ENCODE measurements at regions not wholly inside any gene's neighbourhood (a gene's known extent, or its start where the extent isn't known, plus 50 kb on each side); places are given as distances from the start of the nearest gene placed in this dataset.
"Not testable (repeated sequence)": the region's sequence is repeated elsewhere in the genome, so short reads cannot be mapped to it uniquely, and the experiment has no call there.

DNA sequence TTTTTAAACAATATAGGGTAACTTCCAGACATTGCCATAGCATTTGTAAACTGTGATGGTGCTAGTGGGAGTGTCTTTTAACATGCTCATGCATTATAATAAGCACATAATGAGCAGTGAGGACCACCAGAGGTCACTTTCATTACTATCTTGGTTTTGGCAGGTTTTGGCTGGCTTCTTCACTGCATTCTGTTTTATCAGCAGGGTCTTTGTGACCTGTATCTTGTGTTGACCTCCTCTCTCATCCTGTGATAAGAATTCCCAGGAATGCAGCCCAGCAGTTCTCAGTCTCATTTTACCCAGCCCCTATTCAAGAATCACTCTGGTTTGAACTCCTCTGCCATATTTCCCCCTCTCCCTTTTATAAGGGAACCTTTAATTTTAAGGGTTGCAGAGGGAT is 91.3 kb downstream of the ZNF467 start:
- DNase-seq = no peak

GRCh38 chr7:149681274-149681673 is 92.1 kb downstream of the ZNF467 start:
- DNase-seq = no peak

DNA sequence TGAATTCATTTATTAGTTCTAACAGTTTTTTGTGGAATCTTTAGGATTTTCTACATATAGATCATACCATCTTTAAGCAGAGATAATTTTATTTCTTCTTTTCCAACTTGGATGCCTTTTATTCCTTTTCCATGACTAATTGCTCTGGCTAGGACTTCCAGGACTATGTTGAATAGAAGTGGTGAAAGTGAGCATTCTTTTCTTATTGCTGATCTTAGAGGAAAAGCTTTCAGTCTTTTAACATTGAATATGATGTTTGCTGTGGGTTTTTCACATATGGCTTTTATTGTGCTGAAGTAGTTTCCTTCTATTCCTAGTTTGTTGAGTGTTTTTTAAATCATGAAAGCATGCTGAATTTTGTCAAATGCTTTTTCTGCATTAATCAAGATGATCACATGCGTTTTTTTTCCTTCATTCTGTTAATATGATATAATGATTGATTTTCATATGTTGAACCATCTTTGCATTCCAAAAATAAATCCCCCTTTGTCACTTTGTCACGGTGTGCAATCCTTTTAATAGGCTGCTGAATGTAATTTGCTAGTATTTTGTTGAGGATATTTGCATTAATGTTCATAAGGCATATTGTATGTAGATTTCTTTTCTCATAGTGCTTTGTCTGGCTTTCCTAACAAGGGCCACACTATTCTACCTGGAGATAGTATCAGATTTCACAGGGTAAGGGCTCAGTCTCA is 92.9 kb downstream of the ZNF467 start:
- no peak for DNase-seq

DNA sequence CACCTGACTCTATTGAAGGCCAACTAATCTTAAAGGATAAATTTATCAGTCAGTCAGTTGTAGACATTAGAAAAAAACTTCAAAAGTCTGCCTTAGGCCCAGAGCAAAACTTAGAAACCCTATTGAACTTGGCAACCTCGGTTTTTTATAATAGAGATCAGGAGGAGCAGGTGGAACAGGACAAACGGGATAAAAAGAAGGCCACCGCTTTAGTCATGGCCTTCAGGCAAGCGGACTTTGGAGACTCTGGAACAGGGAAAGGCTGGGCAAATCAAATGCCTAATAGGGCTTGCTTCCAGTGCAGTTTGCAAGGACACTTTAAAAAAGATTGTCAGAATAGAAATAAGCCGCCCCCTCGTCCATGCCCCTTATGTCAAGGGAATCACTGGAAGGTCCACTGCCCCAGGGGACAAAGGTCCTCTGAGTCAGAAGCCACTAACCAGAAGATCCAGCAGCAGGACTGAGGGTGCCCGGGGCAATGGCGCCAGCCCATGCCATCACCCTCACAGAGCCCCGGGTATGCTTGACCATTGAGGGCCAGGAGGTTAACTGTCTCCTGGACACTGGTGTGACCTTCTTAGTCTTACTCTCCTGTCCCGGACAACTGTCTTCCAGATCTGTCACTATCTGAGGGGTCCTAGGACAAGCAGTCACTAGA is 98.5 kb downstream of the ZNF467 start:
- DNase-seq = not testable (repeated sequence)

GRCh38 chr7:149673006-149673405 is 100.4 kb downstream of the ZNF467 start:
- no peak for DNase-seq

DNA sequence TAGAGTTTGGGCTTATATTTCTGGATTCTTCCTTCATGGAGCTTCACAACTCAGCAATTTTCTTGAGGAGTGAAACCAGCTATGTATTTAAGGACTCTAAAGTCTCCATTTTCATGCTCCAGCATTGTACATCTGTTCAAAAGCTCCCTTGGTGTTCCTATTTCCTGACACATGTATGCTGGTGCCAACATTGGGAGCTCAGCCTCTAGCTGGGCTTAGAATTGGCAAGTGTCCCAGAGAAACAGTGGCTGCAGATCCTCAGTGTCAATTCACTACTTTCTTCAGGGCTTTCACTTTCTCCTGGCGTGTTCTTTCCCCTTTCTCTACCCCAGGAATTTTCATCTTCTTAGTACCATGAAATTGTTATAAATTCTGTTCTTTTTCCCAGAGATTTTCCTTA is 103.1 kb downstream of the ZNF467 start:
- DNase-seq = no peak

- DNase-seq = no peak
These were observed 104.1 kb downstream of the ZNF467 start for GRCh38 chr7:149669121-149669818.

DNA sequence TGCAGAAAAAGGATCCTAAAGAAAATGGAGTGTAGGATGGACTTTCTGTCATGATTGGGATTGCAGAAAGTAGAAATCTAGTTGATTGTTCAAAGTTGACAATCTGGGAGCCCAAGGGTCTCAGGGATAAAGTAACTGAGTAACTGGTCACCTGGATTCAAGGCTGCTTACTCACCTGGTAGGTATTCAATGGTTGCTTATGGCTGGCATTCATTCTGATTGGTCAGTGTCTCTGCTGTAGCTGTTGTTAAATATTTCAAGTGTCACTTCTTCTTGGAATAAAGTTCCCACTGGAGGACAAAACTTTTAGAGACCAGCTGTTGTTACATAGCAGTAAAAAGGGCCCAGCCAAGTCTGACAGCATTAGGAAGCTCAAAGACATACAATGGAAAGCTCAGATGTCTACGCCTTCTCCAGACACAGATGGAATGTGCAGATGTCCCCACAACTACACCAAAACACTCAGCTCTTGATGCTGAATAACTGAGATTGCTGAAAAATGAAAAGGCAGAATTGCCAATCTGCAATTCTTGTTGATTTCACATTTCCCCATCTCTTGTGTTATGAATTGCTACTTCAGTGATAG is 106.9 kb downstream of the ZNF467 start:
- no peak for DNase-seq

DNA sequence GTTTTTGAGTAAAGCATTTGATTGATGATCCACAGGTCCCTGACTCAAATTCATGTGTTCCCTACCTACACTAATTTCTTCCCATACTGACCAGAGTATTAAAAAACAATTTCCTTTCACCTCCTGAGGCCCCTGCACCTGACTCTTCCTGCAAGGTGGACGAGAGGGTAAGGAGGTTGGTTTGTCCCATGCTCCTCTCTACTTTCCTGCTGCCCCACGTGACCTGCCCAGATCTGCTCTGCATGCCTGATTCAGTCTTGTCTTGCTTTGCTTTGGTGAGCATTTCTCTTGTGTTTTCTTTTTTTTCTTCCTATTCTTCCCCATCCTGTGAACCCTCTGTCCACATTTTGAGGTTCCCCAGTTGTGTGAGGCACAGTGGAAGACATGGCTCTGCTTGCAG is 107.8 kb downstream of the ZNF467 start:
- not testable (repeated sequence) for DNase-seq

GRCh38 chr7:149664666-149665065 is 108.7 kb downstream of the ZNF467 start:
- no peak for DNase-seq

DNA sequence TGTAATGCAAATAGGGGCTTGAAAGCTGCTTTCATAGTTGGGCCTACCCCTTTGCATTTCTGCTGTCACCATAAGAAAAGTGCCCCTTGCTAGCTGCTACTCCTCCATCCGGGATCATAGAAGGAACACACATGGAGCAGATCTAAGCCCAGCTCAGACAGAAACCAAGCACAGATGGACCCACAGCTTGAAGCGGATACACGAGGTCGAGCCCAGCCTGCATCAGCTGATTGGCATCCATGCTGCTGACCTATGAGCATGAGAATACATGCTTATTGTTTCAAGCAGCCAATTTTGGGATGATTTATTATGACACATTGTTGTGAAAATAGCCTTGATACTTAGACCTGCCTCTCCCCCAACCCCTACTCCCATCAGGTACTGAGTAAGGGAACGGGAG is 109.2 kb downstream of the ZNF467 start:
- no peak for DNase-seq

DNA sequence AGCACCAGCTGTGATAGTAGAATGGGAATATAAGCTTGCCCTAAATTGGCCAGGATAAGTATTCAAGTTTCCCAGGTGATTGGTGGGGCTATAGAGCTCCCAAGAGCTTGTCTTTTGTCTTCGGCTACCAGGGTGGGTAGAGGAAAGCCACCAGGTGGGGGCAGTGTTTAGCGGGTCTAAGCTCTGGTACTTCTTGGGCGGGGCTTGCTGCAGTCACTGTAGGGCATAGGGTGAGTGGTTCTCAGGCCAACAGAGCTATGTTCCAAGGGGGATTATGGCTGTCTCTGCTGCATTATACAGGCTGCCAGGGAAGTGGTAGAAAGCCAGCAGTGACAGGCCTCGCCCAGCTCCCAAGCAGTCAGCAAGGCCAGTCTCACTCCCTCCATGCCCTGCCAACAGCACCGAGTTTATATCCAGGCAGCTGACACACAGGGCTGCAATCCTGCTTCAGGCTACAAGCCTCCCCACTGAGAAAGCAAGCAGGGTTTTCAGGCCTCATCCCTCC is 110.7 kb downstream of the ZNF467 start:
- DNase-seq = no peak

GRCh38 chr7:149655784-149656183 is 117.6 kb downstream of the ZNF467 start:
- DNase-seq = no peak

DNA sequence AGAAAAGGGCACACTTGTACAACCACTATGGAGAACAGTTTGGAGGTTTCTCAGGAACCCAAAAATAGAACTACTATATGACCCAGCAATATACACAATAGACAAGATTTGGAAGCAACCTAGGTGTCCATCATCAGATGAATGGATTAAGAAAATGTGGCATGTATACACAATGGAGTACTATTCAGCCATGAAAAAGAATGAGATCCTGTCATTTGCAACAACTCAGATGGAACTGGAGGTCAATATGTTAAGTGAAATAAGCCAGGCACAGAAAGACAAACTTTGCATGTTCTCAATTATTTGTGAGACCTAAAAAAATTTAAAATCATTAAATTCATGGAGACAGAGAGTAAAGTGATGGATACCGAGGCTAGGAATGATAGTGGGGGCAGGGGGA is 118.8 kb downstream of the ZNF467 start:
- DNase-seq = no peak

- DNase-seq = not testable (repeated sequence)
These were observed 123.2 kb downstream of the ZNF467 start for GRCh38 chr7:149650190-149650589.

- DNase-seq = no peak
These were observed 128.6 kb downstream of the ZNF467 start for GRCh38 chr7:149644754-149645153.

GRCh38 chr7:149642589-149642988 is 130.8 kb downstream of the ZNF467 start:
- DNase-seq = no peak

DNA sequence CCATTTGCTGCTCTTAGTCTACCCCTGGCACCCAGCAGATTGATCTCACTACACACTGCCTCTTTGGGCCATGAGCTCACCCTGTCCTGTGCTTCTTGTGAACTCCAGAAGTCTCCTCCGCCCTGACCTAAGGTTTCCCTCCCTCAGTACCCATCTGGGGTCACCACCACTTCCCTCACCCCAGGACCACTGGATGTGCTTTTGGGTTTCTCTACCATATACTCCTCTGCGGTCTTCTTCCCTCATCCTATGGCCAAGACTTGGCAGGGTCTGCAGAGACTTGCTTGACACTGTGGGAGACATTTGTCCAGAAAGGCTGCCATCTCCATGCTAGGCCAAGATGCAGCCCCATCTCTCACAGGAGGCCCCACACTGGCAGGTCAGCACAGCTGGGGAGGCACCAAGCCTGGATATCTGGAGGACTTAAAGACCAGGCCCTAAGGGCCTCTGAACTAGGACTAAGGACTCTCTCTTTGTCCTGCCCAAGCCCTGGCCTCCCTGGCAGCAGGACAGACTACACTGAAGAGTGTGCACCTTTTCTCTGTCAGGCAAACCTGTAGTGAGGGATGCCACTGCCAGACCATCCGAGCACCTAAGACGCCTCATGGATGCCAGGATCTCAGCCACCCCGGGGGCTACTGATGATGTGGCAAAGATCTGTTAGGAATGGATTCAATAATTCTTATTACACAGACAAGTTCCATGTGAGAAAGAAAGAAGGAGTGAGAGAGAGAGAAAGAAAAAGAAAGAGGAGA is 134.6 kb downstream of the ZNF467 start:
- DNase-seq = no peak

- no peak for DNase-seq
These were observed 135.3 kb downstream of the ZNF467 start for GRCh38 chr7:149637911-149638565.

DNA sequence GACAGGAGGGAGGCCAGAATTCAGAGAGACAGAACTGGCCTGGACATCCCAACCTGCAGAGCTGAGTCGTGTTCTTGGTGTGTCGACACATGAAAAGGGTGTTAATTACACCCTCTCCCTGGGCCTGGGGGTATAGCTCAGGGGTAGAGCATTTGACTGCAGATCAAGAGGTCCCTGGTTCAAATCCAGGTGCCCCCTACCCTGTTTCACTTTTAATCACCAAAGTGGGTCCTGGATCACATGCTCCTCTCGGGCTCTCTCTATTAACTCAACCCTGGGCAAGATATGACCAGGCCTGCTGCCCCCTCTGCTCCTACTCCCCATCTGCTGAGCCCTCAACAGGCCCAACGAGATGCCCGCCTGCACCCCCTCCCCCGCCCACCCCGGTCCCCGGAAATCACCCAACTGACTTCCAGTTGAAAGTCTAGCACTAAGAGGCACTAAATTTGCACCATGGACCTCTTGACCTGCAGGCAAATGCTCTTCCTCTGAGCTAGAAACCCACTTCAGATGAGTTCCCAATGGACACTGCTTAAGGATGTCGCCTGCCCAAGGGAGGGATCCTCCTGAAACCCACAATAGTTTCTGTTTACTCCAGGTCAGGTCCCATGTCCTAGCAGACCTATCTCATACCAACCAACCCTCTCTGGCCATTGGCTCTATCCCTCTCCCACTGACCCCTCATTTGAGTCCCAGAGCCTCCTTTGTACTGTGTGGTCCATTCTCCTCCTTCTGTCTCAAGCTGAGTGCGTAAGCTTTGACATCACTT is 137.6 kb downstream of the ZNF467 start:
- no peak for DNase-seq
